ENCODE measurements at regions not wholly inside any gene's neighbourhood (a gene's known extent, or its start where the extent isn't known, plus 50 kb on each side); places are given as distances from the start of the nearest gene placed in this dataset.
"Not testable (repeated sequence)": the region's sequence is repeated elsewhere in the genome, so short reads cannot be mapped to it uniquely, and the experiment has no call there.

DNA sequence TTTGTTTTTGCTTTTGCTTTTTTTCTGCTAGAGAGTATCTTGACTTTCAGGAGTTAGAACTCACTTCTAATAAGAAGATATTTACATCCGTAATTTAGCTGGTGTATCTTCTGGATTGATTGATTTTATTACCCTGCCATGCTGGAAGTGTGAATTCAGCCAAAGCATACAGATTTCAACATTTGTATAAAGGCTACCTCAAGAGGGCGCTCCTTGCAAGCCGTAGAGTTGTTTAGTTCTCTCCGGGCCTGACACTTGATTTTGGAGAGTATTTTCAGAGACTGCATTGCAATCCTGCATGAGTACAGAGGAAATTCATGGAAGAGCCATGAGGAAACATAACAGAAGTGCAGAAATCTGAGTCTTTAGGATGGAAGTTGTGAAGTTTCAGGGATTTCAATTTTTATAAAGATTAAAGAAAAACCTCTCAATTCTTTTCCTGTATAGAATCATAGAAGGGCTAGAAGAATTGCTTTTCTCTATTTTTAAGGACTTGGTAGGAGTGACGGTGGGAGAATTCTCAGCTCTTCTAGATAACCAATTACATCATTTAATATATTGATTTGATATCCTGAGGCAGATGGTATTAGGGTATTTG lies 66.7 kb upstream of the TIAM2 start:
- in situ Hi-C loops (cut with MboI; ENCODE audit: low pct_unique_long_range_greater_than_20kb in 2 of 9, low sequenced_read_pairs in 9 of 9, unreplicated experiment in 9 of 9), result loop anchor here in 5 of 9 experiments (10.0 to 25.0 kb wide), 2 partner anchors 234 to 246 kb away; no protein-coding TSS in a partner anchor
- WGBS, 10 experiments, result 0 to 83% (median 9%) methylated on average over 1 to 5 of the region's 5 CpGs
- Histone ChIP-seq H3K27ac (no peak overlapping the region), H3K4me1 (replicated peaks in 1 of 2) (peaks cover 0 to 3% of the 10 kb centered on the region in 2 donors), H3K4me3 (no peak overlapping the region)
- ATAC-seq (replicated peaks in 6 of 8), result peak; percentile 63 to 83 (median 74)

DNA sequence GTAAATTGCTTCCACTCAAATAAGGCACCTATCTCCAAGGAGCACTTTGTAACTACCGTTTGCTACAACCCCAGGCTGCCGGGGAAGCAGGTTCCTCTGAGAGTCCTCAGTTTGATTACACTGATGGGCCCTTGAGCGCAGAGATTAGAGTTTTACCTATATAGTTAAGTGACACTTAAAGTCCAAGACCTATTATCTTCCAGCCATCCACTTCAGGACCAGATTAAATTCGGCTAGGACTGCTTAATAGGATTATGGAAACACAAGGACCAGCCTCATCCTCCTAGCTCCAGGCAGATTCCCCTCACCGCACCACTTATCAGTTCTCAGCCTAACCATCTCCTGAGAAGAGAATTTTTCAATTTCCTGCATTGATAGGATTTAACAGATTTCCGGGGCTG lies 64.7 kb upstream of the TIAM2 start:
- in situ Hi-C loops (cut with MboI; ENCODE audit: low pct_unique_long_range_greater_than_20kb in 2 of 9, low sequenced_read_pairs in 9 of 9, unreplicated experiment in 9 of 9), result loop anchor here in 4 of 9 experiments (10.0 to 25.0 kb wide), 2 partner anchors 232 to 244 kb away; no protein-coding TSS in a partner anchor
- 82 to 96% (median 89%) methylated on average over 3 to 6 of the region's 6 CpGs; no CpG with 5 or more reads in 3 of the 10 experiments for WGBS, 10 experiments
- no peak overlapping the region for H3K4me3 ChIP-seq
- no peak overlapping the region for H3K27ac ChIP-seq
- peaks cover 0 to 3% of the 10 kb centered on the region in 2 donors for H3K4me1 ChIP-seq (replicated peaks in 1 of 2)
- no peak for ATAC-seq (replicated peaks in 6 of 8)

- ATAC-seq (replicated peaks in 6 of 8), result no peak
- Histone ChIP-seq H3K4me1 (replicated peaks in 1 of 2) (peaks cover 0 to 3% of the 10 kb centered on the region in 2 donors), H3K4me3 (no peak overlapping the region), H3K27ac (no peak overlapping the region)
- in situ Hi-C loops (cut with MboI; ENCODE audit: low pct_unique_long_range_greater_than_20kb in 2 of 9, low sequenced_read_pairs in 9 of 9, unreplicated experiment in 9 of 9), result loop anchor here in 4 of 9 experiments (10.0 to 25.0 kb wide), 2 partner anchors 230 to 243 kb away; no protein-coding TSS in a partner anchor
- 16 to 82% (median 58%) methylated on average over 1 to 4 of the region's 4 CpGs for WGBS, 10 experiments
Observed at GRCh38 chr6:154931711-154932424, 63.2 kb upstream of the TIAM2 start.

DNA sequence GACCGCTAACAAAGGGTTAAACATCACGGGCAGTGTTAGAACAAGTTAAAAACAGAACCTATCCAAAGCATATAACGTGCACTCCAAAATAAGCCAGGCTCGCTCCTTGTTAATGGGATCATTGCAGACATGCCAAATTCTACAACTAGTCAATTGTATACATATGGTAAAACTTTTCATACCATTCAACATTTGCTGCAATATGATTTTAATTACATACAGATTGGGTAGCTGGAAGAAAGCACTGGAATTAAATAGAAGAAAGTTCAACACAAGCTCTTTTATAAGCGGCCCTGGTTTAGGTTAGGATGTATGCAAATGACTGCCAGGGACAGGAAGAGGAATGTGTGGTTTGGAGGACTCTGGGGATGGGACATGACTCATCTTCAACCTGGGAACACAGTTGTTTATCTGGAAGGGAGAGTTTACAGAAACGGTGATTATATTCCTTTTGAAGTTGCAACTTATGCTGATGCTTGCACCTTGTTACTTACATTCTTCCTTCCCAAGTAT lies 62.5 kb upstream of the TIAM2 start:
- in situ Hi-C loops (cut with MboI; ENCODE audit: low pct_unique_long_range_greater_than_20kb in 2 of 9, low sequenced_read_pairs in 9 of 9, unreplicated experiment in 9 of 9), result loop anchor here in 4 of 9 experiments (10.0 to 25.0 kb wide), 2 partner anchors 230 to 242 kb away; no protein-coding TSS in a partner anchor
- H3K27ac ChIP-seq, result no peak overlapping the region
- WGBS, 10 experiments, result 0 to 82% (median 24%) methylated on average over 1 to 6 of the region's 6 CpGs; no CpG with 5 or more reads in 1 of the 10 experiments
- H3K4me1 ChIP-seq (replicated peaks in 1 of 2), result peaks cover under 1 to 3% of the 10 kb centered on the region in 2 donors
- no peak overlapping the region for H3K4me3 ChIP-seq
- ATAC-seq (replicated peaks in 6 of 8), result peak in 5 of 8 experiments; percentile 42 to 87 (median 81)

DNA sequence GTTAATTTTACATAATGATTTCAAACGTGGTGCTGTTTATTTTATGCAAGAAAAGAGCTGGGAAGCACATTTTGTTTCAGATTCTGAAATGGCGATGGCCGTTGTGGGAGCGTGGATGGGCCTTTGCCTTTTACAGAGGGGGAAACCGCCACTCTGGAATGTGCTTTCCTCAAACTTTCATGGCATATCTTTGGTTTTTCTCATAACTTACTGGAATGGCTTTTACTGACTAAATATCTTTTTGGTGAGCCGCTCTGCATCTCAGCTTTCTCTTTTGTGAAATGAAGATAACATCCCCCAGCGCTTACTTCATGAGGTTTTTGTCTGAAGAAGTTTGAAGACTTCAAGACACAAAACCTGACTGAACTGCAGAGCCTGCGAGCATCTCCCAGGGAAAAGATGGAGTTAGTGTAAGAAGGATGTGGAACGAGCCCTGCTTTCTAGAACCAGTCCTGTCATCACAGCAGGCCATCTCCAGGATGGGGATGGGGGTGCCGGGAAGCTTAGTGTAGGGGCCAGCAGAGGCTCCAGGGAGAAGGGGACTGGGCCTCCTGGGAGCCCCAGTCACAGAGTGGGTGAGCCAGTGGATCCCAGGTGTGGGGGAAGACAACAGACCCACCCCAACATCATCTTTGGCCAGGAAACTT lies 61.8 kb upstream of the TIAM2 start:
- in situ Hi-C loops (cut with MboI; ENCODE audit: low pct_unique_long_range_greater_than_20kb in 2 of 9, low sequenced_read_pairs in 9 of 9, unreplicated experiment in 9 of 9), result loop anchor here in 4 of 9 experiments (10.0 to 25.0 kb wide), 2 partner anchors 229 to 241 kb away; no protein-coding TSS in a partner anchor
- 66 to 85% (median 75%) methylated on average over 3 to 9 of the region's 10 CpGs; no CpG with 5 or more reads in 2 of the 10 experiments for WGBS, 10 experiments
- Histone ChIP-seq H3K4me3 (no peak overlapping the region), H3K27ac (no peak overlapping the region), H3K4me1 (replicated peaks in 1 of 2) (peaks cover 3 to 5% of the 10 kb centered on the region in 2 donors)
- no peak for ATAC-seq (replicated peaks in 6 of 8)

DNA sequence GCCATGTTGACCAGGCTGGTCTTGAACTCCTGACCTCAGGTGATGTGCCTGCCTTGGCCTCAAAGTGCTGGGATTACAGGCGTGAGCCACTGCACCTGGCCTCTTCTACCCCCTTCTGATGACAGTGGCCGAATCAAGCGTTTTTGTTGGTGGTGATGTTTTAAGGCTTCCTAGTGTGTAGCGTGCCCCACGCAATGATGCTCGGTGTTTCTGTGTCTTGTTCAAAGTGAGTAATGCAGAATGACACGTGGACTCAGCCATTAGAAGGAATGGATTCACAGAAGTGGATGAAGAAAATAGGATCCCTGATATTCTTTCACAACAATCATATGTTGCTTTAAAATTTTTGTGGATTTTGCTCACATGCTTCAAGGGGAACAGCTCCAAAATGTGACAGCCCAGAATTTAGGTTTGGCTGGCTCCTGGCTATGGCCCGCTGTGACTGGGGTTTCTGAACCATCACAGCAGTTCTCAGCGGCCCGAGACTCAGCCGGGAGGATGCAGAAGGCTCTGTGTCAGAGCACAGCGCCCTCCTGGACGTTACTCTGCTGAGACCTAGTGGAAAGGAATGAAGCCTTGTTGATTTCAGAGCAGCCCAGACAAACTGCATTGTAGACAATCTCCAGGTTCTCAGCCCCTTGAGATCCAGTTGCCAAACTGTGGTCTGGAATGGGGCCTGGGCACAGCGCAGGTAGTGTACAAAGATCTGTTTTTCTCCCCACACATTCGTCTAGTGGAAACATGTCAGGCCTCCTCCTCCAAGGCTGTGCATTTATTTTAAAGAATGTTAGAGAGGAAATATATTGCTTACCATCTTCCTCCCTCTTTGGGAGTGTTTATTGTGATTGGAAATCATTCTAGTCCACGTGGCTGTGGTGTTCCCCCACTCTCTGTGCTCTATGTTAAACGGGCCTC lies 57.6 kb upstream of the TIAM2 start:
- peaks cover 0 to 5% of the 10 kb centered on the region in 2 donors for H3K4me1 ChIP-seq (replicated peaks in 1 of 2)
- peak in 5 of 8 experiments; percentile 29 to 55 (median 41) for ATAC-seq (replicated peaks in 6 of 8)
- WGBS, 10 experiments, result 40 to 100% (median 68%) methylated on average over 1 to 10 of the region's 17 CpGs; no CpG with 5 or more reads in 1 of the 10 experiments
- H3K4me3 ChIP-seq, result no peak overlapping the region
- no peak overlapping the region for H3K27ac ChIP-seq
- in situ Hi-C loops (cut with MboI; ENCODE audit: low pct_unique_long_range_greater_than_20kb in 2 of 9, low sequenced_read_pairs in 9 of 9, unreplicated experiment in 9 of 9), result loop anchor here in 4 of 9 experiments (10.0 to 25.0 kb wide), 2 partner anchors 225 to 237 kb away; no protein-coding TSS in a partner anchor

- ATAC-seq (replicated peaks in 6 of 8), result peak in 1 of 8 experiments; percentile 23
- Histone ChIP-seq H3K27ac (no peak overlapping the region), H3K4me1 (replicated peaks in 1 of 2) (peaks cover 0 to 5% of the 10 kb centered on the region in 2 donors), H3K4me3 (no peak overlapping the region)
- in situ Hi-C loops (cut with MboI; ENCODE audit: low pct_unique_long_range_greater_than_20kb in 2 of 9, low sequenced_read_pairs in 9 of 9, unreplicated experiment in 9 of 9), result loop anchor here in 4 of 9 experiments (10.0 to 25.0 kb wide), 2 partner anchors 224 to 237 kb away; no protein-coding TSS in a partner anchor
- 75 to 100% (median 79%) methylated on average over 4 to 9 of the region's 9 CpGs; no CpG with 5 or more reads in 2 of the 10 experiments for WGBS, 10 experiments
Observed at GRCh38 chr6:154938221-154938580, 56.9 kb upstream of the TIAM2 start.

DNA sequence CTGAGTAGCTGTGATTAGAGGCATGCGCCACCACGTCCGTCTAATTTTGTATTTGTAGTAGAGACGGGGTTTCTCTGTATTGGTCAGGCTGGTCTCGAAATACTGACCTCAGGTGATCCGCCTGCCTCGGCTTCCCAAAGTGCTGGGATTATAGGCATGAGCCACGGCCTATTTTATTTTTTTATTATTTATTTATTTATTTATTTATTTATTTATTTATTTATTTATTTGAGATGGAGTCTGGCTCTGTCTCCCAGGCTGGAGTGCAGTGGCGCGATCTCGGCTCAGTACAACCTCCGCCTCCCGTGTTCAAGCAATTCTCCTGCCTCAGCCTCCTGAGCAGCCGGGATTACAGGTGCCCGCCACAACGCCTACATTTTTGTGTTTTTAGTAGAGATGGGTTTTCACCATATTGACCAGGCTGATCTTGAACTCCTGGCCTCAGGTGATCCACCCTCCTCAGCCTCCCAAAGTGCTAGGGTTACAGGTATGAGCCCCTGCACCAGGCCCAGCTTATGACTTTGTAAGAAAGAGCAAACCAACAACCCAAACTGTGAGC lies 56.3 kb upstream of the TIAM2 start:
- in situ Hi-C loops (cut with MboI; ENCODE audit: low pct_unique_long_range_greater_than_20kb in 2 of 9, low sequenced_read_pairs in 9 of 9, unreplicated experiment in 9 of 9), result loop anchor here in 4 of 9 experiments (10.0 to 25.0 kb wide), 2 partner anchors 223 to 236 kb away; no protein-coding TSS in a partner anchor
- not testable (repeated sequence) for H3K4me3 ChIP-seq; ATAC-seq (replicated peaks in 6 of 8); H3K4me1 ChIP-seq (replicated peaks in 1 of 2); H3K27ac ChIP-seq
- 93 to 100% (median 97%) methylated on average over 1 to 13 of the region's 16 CpGs for WGBS, 10 experiments

DNA sequence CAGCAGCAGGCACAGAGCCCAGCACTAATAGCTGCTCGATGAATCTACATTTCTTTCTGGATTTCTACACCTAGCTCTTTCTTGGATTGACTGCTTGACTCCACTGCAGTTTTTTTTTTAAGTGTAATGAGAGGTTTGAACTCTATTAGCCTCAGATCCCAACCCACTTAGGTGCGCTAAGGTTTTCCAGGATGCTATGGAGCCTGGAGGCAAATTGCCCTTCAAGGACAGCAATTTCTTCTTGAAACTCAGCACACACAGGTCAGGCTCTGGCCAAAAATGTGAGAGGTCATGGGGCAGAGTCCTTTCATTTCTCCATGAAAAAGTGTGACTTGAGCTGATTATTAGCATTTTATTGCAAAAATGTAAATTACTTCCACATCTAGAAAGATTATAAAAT lies 52.3 kb upstream of the TIAM2 start:
- H3K4me1 ChIP-seq (replicated peaks in 1 of 2), result peaks cover 0 to 2% of the 10 kb centered on the region in 2 donors
- 94 to 100% (median 100%) methylated on average over 1 to 2 of the region's 2 CpGs; no CpG with 5 or more reads in 5 of the 10 experiments for WGBS, 10 experiments
- no peak for ATAC-seq (replicated peaks in 6 of 8)
- no peak overlapping the region for H3K4me3 ChIP-seq
- no peak overlapping the region for H3K27ac ChIP-seq
- in situ Hi-C loops (cut with MboI; ENCODE audit: low pct_unique_long_range_greater_than_20kb in 2 of 9, low sequenced_read_pairs in 9 of 9, unreplicated experiment in 9 of 9), result loop anchor here in 3 of 9 experiments (25.0 kb wide), 1 partner anchor 220 kb away; no protein-coding TSS in a partner anchor

DNA sequence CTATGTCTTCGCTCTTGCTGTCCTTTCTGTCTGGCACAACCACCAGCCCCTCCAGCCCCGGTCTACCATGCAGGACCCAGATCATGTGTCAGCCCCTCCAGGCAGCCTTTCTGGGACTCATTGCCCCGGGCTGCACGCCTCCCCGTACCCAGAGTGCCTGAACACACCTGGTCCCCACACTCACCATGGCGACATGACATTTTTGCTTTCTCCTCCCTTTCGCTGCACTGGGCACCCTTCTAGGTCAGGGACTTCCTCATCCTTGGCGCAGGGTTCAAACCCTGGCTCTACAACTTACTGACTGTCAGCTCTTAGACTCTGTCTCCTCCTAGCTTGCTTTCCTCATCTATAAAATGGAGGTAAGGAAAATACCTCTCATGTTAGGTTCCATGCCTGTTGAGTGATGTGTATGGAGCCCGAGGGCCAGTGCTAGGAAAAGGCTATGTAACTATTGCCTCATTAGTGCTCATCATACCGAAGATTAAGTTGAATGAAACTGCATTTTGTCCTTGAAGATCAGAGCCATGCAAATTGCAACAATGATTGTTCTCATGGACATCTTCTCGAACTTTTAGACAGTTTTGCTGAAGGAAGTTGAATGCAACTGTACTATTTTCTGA lies 49.7 kb upstream of the TIAM2 start:
- in situ Hi-C loops (cut with MboI; ENCODE audit: low pct_unique_long_range_greater_than_20kb in 2 of 9, low sequenced_read_pairs in 9 of 9, unreplicated experiment in 9 of 9), result loop anchor here in 3 of 9 experiments (25.0 kb wide), 1 partner anchor 217 kb away; no protein-coding TSS in a partner anchor
- no peak for ATAC-seq (replicated peaks in 6 of 8)
- 78 to 100% (median 95%) methylated on average over 1 to 7 of the region's 11 CpGs; no CpG with 5 or more reads in 2 of the 10 experiments for WGBS, 10 experiments
- no peak overlapping the region for H3K27ac ChIP-seq
- no peaks in the 10 kb centered on the region for H3K4me1 ChIP-seq (replicated peaks in 1 of 2)
- no peak overlapping the region for H3K4me3 ChIP-seq

All from motor neuron (in vitro differentiated cells).